ENCODE measurements at regions not wholly inside any gene's neighbourhood (a gene's known extent, or its start where the extent isn't known, plus 50 kb on each side); places are given as distances from the start of the nearest gene placed in this dataset.

- Histone ChIP-seq H3K4me2 (no peak overlapping the region), H3K36me3 (ENCODE audit: low read depth) (no peaks in the 10 kb centered on the region), H2AFZ (no peak overlapping the region), H4K20me1 (ENCODE audit: insufficient read depth) (no peaks in the 10 kb centered on the region), H3K79me2 (ENCODE audit: low read depth) (no peaks in the 10 kb centered on the region), H3F3A (ENCODE audit: insufficient read depth, low read depth) (no peaks in the 10 kb centered on the region), H3K4me1 (replicated peaks; ENCODE audit: insufficient read depth) (no peaks in the 10 kb centered on the region), H3K27ac (no peak overlapping the region), H3K9me3 (ENCODE audit: insufficient read depth, low read depth) (no peaks in the 10 kb centered on the region; the same call in 1 of the 2 replicates), H3K9me2 (ENCODE audit: insufficient read depth) (no peaks in the 10 kb centered on the region), H3K4me3 (no peak overlapping the region), H3K27me3 (ENCODE audit: insufficient read depth, low read depth) (0 out of 2 replicates have a peak, but pooled peaks cover 8% of the 10 kb centered on the region)
- TF ChIP-seq, protein P1, sequence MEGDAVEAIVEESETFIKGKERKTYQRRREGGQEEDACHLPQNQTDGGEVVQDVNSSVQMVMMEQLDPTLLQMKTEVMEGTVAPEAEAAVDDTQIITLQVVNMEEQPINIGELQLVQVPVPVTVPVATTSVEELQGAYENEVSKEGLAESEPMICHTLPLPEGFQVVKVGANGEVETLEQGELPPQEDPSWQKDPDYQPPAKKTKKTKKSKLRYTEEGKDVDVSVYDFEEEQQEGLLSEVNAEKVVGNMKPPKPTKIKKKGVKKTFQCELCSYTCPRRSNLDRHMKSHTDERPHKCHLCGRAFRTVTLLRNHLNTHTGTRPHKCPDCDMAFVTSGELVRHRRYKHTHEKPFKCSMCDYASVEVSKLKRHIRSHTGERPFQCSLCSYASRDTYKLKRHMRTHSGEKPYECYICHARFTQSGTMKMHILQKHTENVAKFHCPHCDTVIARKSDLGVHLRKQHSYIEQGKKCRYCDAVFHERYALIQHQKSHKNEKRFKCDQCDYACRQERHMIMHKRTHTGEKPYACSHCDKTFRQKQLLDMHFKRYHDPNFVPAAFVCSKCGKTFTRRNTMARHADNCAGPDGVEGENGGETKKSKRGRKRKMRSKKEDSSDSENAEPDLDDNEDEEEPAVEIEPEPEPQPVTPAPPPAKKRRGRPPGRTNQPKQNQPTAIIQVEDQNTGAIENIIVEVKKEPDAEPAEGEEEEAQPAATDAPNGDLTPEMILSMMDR (conservative IDR thresholded peaks at IDR 0.05) = no peak
- TF ChIP-seq EZH2 (IDR thresholded peaks at IDR 0.05; ENCODE audit: low read depth) = no peak
- DNase-seq = no peak
- ChIA-PET CTCF (no interaction called here), POLR2A (ENCODE audit: unreplicated experiment) (no interaction called here)
- no TSS peak for BruUV-seq (replicated peaks)
- intact Hi-C loops (cut with micrococcal nuclease; ENCODE audit: unreplicated experiment) = no loop called here
These were observed 191.4 kb downstream of the FOXD2 start for GRCh38 chr1:47629201-47629600.

DNA sequence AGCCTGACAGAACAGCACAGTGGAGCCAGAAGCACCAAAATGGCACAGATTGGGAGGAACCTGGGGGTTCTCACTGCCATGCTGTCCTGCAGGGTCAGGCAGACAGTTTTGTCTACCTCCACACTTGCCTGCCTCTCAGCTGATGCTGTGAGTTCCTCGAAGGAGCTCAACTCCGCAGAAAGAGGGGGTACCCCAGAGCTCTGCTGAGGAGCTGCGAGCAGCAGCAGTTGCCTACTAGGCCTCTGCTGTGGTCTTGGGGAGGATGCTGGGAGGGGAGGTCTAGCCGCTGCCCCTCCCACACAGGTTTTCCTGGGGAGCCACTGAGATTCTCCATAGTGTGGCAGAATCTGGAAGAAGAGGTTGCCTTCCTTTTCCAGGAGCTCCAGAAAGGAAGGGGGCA, 192.5 kb downstream of the FOXD2 start:
- Histone ChIP-seq H4K20me1 (ENCODE audit: insufficient read depth) (no peaks in the 10 kb centered on the region), H3K4me1 (replicated peaks; ENCODE audit: insufficient read depth) (no peaks in the 10 kb centered on the region), H3F3A (ENCODE audit: insufficient read depth, low read depth) (no peaks in the 10 kb centered on the region), H3K4me2 (no peak overlapping the region), H3K9me3 (ENCODE audit: insufficient read depth, low read depth) (no peaks in the 10 kb centered on the region; the same call in 1 of the 2 replicates), H3K79me2 (ENCODE audit: low read depth) (no peaks in the 10 kb centered on the region), H3K36me3 (ENCODE audit: low read depth) (no peaks in the 10 kb centered on the region), H3K27ac (no peak overlapping the region), H2AFZ (no peak overlapping the region), H3K9me2 (ENCODE audit: insufficient read depth) (no peaks in the 10 kb centered on the region), H3K27me3 (ENCODE audit: insufficient read depth, low read depth) (0 out of 2 replicates have a peak, but pooled peaks cover 8% of the 10 kb centered on the region), H3K4me3 (no peak overlapping the region)
- CTCF ChIA-PET = no interaction called here
- POLR2A ChIA-PET (ENCODE audit: unreplicated experiment) = no interaction called here
- no TSS peak for BruUV-seq (replicated peaks)
- TF ChIP-seq, protein P1 (conservative IDR thresholded peaks at IDR 0.05) = no peak
- no peak for TF ChIP-seq EZH2 (IDR thresholded peaks at IDR 0.05; ENCODE audit: low read depth)
- intact Hi-C loops (cut with micrococcal nuclease; ENCODE audit: unreplicated experiment) = no loop called here
- no peak for DNase-seq

- no peak for DNase-seq
- no peak overlapping the region for H3K27ac ChIP-seq
- no peak overlapping the region for H3K4me3 ChIP-seq
- H3K79me2 ChIP-seq (ENCODE audit: low read depth) = no peaks in the 10 kb centered on the region
- H3K9me2 ChIP-seq (ENCODE audit: insufficient read depth) = no peaks in the 10 kb centered on the region
- no peak overlapping the region for H3K4me2 ChIP-seq
- no peak overlapping the region for H2AFZ ChIP-seq
- no peaks in the 10 kb centered on the region for H3K4me1 ChIP-seq (replicated peaks; ENCODE audit: insufficient read depth)
- CTCF ChIA-PET = no interaction called here
- H3K27me3 ChIP-seq (ENCODE audit: insufficient read depth, low read depth) = 0 out of 2 replicates have a peak, but pooled peaks cover 8% of the 10 kb centered on the region
- intact Hi-C loops (cut with micrococcal nuclease; ENCODE audit: unreplicated experiment) = no loop called here
- no peaks in the 10 kb centered on the region for H3K36me3 ChIP-seq (ENCODE audit: low read depth)
- H3F3A ChIP-seq (ENCODE audit: insufficient read depth, low read depth) = no peaks in the 10 kb centered on the region
- TF ChIP-seq EZH2 (IDR thresholded peaks at IDR 0.05; ENCODE audit: low read depth) = no peak
- TF ChIP-seq, protein P1 (conservative IDR thresholded peaks at IDR 0.05) = no peak
- POLR2A ChIA-PET (ENCODE audit: unreplicated experiment) = no interaction called here
- no peaks in the 10 kb centered on the region; the same call in 1 of the 2 replicates for H3K9me3 ChIP-seq (ENCODE audit: insufficient read depth, low read depth)
- no TSS peak for BruUV-seq (replicated peaks)
- no peaks in the 10 kb centered on the region for H4K20me1 ChIP-seq (ENCODE audit: insufficient read depth)
These were observed 193.7 kb downstream of the FOXD2 start for GRCh38 chr1:47631411-47631995.
